Chondrocyte (in vitro differentiated cells): ENCODE measurements at regions not wholly inside any gene's neighbourhood (a gene's known extent, or its start where the extent isn't known, plus 50 kb on each side); places are given as distances from the start of the nearest gene placed in this dataset.

ENCODE experiments used
- DNase-seq: peaks from one replicate; pipeline ENCODE4 v3.0.0; 2021; ENCODE audit warnings: mixed read lengths, low spot score
- H3K27ac Mint-ChIP-seq: one replicate; pipeline ENCODE4 v1.8.0; 2021; ENCODE audit warnings: mild to moderate bottlenecking, moderate library complexity, mixed read lengths; ENCODE audit not compliant: unreplicated experiment
- H3K27me3 Mint-ChIP-seq: 2 replicates; pipeline ENCODE4 v1.8.0; 2021; ENCODE audit warnings: low read depth, mixed read lengths
- H3K36me3 Mint-ChIP-seq: 2 replicates; pipeline ENCODE4 v1.8.0; 2021; ENCODE audit warnings: low read depth, mixed read lengths
- H3K4me1 Mint-ChIP-seq: 2 replicates; pipeline ENCODE4 v1.8.0; 2021; ENCODE audit warnings: low read depth, mild to moderate bottlenecking, mixed read lengths
- H3K4me3 Mint-ChIP-seq: one replicate; pipeline ENCODE4 v1.8.0; 2021; ENCODE audit warnings: mild to moderate bottlenecking, moderate library complexity, mixed read lengths; ENCODE audit not compliant: unreplicated experiment
- H3K9me3 Mint-ChIP-seq: 2 replicates; pipeline ENCODE4 v1.8.0; 2021; ENCODE audit warnings: low read depth, mixed read lengths
- CTCF ChIP-seq: fragments of 200-600 bp; sonication (generic); IDR thresholded peaks from 2 replicates; pipeline ENCODE4 v1.5.0; 2021; ENCODE audit warnings: antibody characterized with exemption, mild to moderate bottlenecking, moderate library complexity

- peaks cover 2% of the 10 kb centered on the region for H3K9me3 Mint-ChIP-seq
- no peak overlapping the region for H3K27ac Mint-ChIP-seq
- H3K4me1 Mint-ChIP-seq = no peaks in the 10 kb centered on the region
Measured at GRCh38 chr9:73715591-73715990, 563.9 kb downstream of the ANXA1 start.

GRCh38 chr9:73719660-73720059, 568.0 kb downstream of the ANXA1 start:
- no peak for TF ChIP-seq CTCF
- peaks cover 4% of the 10 kb centered on the region for H3K27me3 Mint-ChIP-seq

More at GRCh38 chr9:73715591-73715990, 563.9 kb downstream of the ANXA1 start:
- no peak for DNase-seq
- no peak overlapping the region for H3K4me3 Mint-ChIP-seq
- peaks cover 9% of the 10 kb centered on the region for H3K27me3 Mint-ChIP-seq
- no peak for TF ChIP-seq CTCF
- H3K36me3 Mint-ChIP-seq = no peaks in the 10 kb centered on the region

GRCh38 chr9:73720601-73721000, 568.9 kb downstream of the ANXA1 start:
- no peak overlapping the region for H3K4me3 Mint-ChIP-seq
- TF ChIP-seq CTCF = no peak
- H3K27me3 Mint-ChIP-seq = no peaks in the 10 kb centered on the region
- no peaks in the 10 kb centered on the region for H3K36me3 Mint-ChIP-seq
- H3K4me1 Mint-ChIP-seq = no peaks in the 10 kb centered on the region
- H3K27ac Mint-ChIP-seq = no peak overlapping the region
- no peak for DNase-seq
- peaks cover 9% of the 10 kb centered on the region for H3K9me3 Mint-ChIP-seq

More at GRCh38 chr9:73719660-73720059, 568.0 kb downstream of the ANXA1 start:
- no peaks in the 10 kb centered on the region for H3K36me3 Mint-ChIP-seq
- H3K4me1 Mint-ChIP-seq = no peaks in the 10 kb centered on the region
- H3K4me3 Mint-ChIP-seq = no peak overlapping the region
- H3K27ac Mint-ChIP-seq = no peak overlapping the region
- H3K9me3 Mint-ChIP-seq = peaks cover 9% of the 10 kb centered on the region
- no peak for DNase-seq

GRCh38 chr9:73736270-73736669, 584.6 kb downstream of the ANXA1 start:
- Mint-ChIP-seq H3K27me3 (peaks cover 14% of the 10 kb centered on the region), H3K9me3 (no peaks in the 10 kb centered on the region), H3K4me1 (no peaks in the 10 kb centered on the region), H3K36me3 (no peaks in the 10 kb centered on the region), H3K27ac (no peak overlapping the region), H3K4me3 (no peak overlapping the region)
- TF ChIP-seq CTCF = no peak
- no peak for DNase-seq

GRCh38 chr9:73738741-73739530, 587.3 kb downstream of the ANXA1 start:
- Mint-ChIP-seq H3K4me3 (no peak overlapping the region), H3K27me3 (peaks cover 12% of the 10 kb centered on the region), H3K9me3 (no peaks in the 10 kb centered on the region), H3K27ac (no peak overlapping the region), H3K36me3 (no peaks in the 10 kb centered on the region), H3K4me1 (no peaks in the 10 kb centered on the region)
- TF ChIP-seq CTCF = no peak
- no peak for DNase-seq
